ENCODE measurements at regions not wholly inside any gene's neighbourhood (a gene's known extent, or its start where the extent isn't known, plus 50 kb on each side); places are given as distances from the start of the nearest gene placed in this dataset.

- TF ChIP-seq POLR2A (IDR thresholded peaks at IDR 0.05) (no peak), CTCF (IDR thresholded peaks at IDR 0.05 in 8 of 11, conservative IDR thresholded peaks at IDR 0.05 in 3 of 11) (no peak)
Observed at GRCh38 chr10:108184114-108184513, 1019.6 kb upstream of the SORCS1 start.

All from spleen (tissue), 7 donors.